PC-9 (cell line): ENCODE measurements at regions not wholly inside any gene's neighbourhood (a gene's known extent, or its start where the extent isn't known, plus 50 kb on each side); places are given as distances from the start of the nearest gene placed in this dataset.

Experiments
- CTCF ChIP-seq: fragments of 200-600 bp; sonication (generic); conservative IDR thresholded peaks from 2 replicates; pipeline ENCODE4 v1.6.1; 2017; ENCODE audit warnings: mixed run types, antibody characterized with exemption, mild to moderate bottlenecking, moderate library complexity
- EZH2 ChIP-seq: fragments of 200-600 bp; sonication (generic); IDR thresholded peaks from 2 replicates; pipeline ENCODE4 v1.8.0; 2017; ENCODE audit warnings: antibody characterized with exemption, low read depth

GRCh38 chr2:201965550-201965949 lies 68.1 kb upstream of the FZD7 start:
- TF ChIP-seq EZH2 (no peak), CTCF (no peak)
